Prostate gland (tissue), 2 donors: ENCODE measurements at regions not wholly inside any gene's neighbourhood (a gene's known extent, or its start where the extent isn't known, plus 50 kb on each side); places are given as distances from the start of the nearest gene placed in this dataset.

ENCODE experiments used
- POLR2A ChIP-seq: fragments of 450-650 bp; IDR thresholded peaks from one replicate; pipeline ENCODE4 v1.6.1; 2016; ENCODE audit warnings: antibody characterized with exemption, mild to moderate bottlenecking
- POLR2AphosphoS5 ChIP-seq: sonication (generic); formaldehyde crosslinking; IDR thresholded peaks from one replicate; pipeline ENCODE4 v1.6.1; 2017; ENCODE audit warnings: antibody characterized with exemption
- TF ChIP-seq, protein P1 (sequence below), 4 experiments: fragments of 200-600 bp in 2 of 4; fragments of 450-650 bp in 2 of 4; sonication (generic) in 2 of 4; IDR thresholded peaks; 1 replicate in 3 of 4; 2 replicates in 1 of 4; pipeline ENCODE4 v1.5.1; 2016 to 2019; ENCODE audit warnings: antibody characterized with exemption in 4 of 4, mild to moderate bottlenecking in 2 of 4, moderate library complexity in 2 of 4

DNA sequence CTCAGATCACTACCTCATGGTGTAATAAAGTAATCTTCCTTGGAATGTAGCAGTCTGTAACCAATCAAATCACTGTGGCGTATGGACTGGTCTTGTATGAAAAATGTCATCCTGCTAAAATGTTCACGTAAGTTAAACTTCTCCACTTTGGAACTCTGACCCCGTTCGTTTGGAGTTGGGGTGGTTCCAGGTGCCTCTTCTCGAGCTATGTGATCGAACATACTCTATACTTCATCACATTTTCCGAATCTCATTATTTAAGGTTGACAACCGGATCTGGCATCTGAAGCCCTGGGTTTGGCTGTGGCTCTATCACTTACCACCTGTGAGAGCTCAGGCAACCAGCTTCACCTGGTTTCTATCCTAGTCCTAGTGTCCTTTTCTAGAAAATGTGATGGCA lies 148.0 kb upstream of the MYCN start:
- TF ChIP-seq, protein P1, sequence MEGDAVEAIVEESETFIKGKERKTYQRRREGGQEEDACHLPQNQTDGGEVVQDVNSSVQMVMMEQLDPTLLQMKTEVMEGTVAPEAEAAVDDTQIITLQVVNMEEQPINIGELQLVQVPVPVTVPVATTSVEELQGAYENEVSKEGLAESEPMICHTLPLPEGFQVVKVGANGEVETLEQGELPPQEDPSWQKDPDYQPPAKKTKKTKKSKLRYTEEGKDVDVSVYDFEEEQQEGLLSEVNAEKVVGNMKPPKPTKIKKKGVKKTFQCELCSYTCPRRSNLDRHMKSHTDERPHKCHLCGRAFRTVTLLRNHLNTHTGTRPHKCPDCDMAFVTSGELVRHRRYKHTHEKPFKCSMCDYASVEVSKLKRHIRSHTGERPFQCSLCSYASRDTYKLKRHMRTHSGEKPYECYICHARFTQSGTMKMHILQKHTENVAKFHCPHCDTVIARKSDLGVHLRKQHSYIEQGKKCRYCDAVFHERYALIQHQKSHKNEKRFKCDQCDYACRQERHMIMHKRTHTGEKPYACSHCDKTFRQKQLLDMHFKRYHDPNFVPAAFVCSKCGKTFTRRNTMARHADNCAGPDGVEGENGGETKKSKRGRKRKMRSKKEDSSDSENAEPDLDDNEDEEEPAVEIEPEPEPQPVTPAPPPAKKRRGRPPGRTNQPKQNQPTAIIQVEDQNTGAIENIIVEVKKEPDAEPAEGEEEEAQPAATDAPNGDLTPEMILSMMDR (IDR thresholded peaks at IDR 0.05), result no peak
- TF ChIP-seq POLR2A (no peak), POLR2AphosphoS5 (no peak)
